NCI-H1694 (cell line): ENCODE measurements at regions not wholly inside any gene's neighbourhood (a gene's known extent, or its start where the extent isn't known, plus 50 kb on each side); places are given as distances from the start of the nearest gene placed in this dataset.
A peak's percentile ranks its signal among the peaks of the same experiment; 100 is the strongest.
"Not testable (repeated sequence)": the region's sequence is repeated elsewhere in the genome, so short reads cannot be mapped to it uniquely, and the experiment has no call there.

Experiments used
- DNase-seq: peaks from one replicate; lab custom pipeline; 2025; lab: John Stamatoyannopoulos, UW

DNA sequence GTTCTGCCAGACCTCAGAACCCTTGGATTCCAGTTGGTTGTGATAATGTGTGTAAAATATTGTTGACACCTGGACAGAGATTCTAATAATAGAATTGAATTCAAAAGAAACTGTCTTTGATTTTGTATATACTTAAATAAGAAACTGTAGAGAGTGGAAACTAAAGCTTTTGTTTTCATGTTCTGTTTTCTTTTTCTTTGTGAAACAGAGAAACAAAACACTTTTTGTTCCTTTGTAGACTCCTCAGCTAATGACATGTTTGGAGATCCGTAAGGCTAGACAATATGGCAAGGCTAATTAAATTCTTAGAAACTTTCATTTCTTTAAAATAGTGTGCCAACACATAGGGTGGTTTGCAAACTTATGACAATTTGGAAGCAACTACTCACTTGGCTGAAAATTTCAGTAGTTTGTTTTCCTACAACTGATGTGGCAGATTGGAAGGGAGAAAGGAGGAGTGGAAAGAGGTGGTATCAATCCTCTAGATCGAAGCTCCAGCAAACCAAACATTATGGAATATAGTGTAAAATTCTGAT is 90.9 kb upstream of the FAT1 start:
- no peak for DNase-seq

DNA sequence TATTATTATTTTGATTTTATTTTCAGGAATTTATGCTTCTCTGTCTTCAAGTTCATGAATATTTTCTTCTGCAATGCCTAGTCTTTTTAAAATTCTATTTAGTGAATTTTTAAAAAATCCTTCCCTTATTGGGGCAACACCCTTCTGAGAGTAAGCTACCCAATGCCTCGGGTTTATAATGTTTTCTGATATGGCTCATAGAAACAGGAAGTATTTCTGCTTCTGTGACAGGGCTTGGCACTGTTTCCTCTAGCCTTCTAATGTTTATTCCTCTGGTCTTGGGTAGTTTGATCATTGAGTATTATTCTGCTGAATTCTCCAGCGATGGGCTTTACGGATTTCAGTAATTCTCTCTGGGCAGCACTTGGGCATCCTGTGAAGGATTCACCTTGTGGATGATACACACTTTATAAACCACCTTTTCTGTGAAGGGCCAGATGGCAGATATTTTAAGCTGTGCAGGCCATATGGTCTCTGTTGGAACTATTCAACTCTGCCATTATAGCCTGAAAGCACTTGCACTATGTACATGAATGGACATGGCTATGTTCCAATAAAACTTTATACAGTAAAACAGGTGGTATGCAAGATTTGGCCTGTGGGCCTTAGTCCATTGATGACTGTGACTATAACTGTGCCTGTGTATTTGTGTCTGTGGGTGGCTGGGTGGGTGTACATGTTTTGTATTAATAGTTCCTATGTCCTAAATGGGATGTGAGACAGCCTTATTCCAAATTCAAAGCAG is 95.9 kb upstream of the FAT1 start:
- DNase-seq: peak; percentile 62

DNA sequence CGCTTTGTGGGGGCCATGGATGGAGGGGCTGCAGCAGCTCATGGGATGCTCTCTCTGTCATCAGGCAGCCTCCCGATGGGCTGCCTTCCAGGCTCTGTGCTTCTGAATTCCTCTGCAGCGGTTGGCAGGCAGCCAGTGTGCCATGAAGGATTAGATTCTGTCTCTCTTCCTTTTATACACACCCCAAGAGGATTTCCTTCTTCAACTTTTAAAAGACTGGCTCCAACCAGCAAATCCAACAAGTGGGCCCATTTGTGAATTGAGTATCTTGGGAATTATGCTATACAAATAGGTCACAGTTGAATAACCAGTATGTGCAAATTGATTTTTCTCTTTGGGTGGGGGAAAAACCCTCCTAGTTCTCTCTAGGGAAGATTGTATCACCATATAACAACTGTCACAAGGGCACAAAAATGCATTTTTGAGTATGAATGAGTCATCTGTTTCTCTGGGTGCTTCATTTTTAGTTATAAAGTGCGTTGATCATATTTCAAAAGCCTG is 96.8 kb upstream of the FAT1 start:
- peak; percentile 59 for DNase-seq

DNA sequence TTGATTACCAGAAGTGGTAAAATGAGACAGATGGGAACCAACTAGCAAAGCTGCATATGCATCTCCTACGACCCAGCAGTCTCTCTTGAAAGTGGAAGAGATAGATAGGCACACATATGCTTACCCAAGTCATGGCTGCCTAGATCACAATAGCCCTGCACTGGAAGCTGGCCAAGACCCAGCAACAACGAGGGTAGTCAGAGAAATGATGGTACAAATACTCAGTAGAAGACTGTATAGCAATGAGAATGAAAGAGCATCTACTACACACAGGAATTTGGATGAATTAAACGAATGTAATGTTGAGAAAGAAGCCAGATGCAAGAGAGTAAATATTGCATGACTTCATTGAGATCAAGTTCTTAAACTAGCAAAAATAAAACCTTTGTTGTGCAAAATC is 100.3 kb upstream of the FAT1 start:
- peak; percentile 27 for DNase-seq

DNA sequence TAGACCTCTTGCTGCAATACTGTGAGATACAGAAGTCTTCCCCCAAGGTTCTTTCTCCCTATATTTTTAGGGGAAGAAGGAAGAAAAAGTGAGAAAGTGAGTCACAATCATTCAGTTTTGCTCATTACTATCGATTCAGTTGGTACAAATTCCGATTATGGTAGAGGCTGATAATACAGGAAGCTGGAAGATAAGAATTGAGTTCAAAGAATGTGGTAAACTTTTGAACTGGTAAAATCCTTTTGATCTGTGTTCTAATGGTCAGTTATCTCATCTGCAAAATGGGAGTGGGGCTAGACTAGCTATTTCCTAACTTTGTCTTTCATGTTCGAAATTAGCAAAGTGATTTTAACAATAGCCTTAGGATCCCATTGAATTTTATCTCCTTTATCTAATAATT is 101.4 kb upstream of the FAT1 start:
- DNase-seq: no peak

DNA sequence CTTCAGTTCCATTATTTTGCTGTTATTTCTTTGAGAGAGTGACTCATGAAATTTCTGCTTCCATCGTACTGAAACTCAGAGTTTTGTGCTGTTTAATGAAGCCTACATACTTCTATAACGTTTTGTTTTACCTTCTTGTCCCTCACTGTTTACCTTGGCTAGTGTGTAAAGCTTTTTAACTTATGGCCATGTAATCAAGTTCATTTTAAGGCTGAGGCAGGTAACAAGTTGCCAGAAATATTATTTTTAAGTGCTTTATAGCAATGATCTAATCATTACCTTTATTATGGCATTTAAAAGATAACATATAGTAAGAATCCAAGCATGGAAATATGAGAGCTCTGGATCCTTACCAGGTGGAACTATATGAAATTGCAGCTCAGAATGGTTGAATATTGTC is 102.3 kb upstream of the FAT1 start:
- no peak for DNase-seq

DNA sequence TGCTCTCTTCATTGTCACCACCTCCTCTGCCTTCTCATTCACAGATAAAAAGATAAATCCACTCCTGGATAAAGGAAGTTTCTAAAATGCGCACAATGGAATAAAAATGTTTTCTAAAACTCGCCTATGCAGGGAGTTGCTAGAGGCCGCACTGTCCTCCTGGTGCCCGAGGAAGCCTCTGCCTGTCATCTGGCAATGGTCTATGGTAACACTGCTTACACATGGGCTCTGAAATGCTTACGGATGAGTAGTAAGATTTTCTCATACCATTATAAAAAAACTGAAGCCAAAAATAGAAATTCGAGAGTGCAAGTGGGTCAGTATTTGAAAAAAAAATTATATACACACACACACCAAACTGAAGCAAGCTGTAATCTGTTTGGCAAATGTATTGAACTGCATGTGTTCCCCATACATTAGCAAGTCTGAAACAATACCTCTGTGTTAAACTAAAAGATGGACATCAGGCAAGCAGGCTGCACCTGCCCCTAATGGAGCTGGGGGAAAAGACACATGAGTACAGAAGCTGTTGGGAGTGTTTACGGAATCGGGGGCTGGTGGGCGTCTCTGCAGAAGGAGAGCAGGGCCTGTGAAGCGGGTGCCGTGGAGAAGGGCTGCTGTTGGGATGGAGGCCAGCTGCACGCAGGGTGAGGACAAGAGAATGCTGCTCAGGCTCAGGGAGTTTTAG is 103.3 kb upstream of the FAT1 start:
- DNase-seq: no peak

DNA sequence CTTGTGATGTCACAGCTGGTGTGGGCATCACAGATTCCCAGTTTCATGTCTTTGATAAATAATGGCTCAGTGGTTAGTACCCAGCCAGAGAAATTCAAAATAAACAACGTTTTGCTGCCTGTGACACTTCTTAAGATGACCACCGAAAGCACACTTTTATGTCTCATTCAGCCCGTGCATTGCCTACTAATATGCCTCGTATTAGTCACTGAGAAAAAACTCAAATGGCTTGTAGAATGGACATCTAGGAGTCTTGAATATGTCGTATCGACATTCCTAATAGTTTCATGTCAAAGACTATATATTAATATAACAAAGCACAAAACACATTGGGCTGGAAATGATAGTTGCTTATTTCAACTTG is 103.9 kb upstream of the FAT1 start:
- no peak for DNase-seq

DNA sequence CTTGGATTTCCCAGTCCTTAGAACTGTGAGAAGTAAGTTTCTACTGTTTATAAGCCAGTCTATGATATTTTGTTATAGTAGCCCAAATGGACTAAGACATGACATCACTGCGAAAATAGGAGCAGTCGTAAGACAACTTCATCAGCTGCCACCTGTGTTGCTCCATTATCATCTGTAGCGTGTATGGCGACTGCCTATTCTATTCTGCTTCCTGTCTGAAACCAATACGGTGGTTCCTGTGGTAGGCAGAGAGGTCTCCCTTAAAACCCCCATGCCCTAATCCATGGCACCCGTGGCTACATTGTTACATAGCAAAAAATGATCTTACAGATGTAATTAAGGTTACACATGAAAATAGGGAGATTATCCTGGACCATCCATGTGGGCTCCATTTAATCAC is 105.4 kb upstream of the FAT1 start:
- no peak for DNase-seq

DNA sequence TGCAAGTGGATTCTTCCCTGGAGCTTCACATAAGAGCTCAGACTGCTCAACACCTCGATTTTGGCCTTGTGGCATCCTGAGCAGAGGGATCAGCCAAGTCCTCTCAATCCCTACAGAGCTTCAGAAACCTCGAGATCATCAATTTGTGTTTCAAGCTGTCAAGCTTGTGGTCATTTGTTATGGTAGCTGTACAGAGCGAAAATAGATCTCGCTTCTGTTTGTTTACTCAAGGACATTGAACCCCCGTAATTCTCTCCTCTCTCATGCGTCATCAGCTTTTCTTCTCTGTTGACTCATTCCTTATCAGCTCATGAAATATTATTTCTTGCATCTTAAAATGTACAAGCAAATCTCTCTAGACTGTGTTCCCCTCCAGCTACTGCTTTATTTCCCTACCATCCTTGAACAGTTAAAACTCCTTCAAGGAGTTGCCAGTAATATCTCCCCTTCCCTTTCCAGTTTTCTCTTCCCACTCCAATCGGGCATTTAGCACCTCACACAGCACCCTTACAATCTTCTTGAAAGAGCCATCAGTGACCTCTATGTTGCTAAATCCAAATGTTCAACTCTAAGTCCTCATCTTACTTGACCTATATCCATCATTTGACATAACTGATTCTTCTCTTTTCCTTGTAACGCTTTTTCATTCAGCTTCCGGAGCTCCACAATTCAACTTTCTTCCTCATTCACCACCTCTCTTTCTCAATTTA is 106.2 kb upstream of the FAT1 start:
- DNase-seq: no peak

DNA sequence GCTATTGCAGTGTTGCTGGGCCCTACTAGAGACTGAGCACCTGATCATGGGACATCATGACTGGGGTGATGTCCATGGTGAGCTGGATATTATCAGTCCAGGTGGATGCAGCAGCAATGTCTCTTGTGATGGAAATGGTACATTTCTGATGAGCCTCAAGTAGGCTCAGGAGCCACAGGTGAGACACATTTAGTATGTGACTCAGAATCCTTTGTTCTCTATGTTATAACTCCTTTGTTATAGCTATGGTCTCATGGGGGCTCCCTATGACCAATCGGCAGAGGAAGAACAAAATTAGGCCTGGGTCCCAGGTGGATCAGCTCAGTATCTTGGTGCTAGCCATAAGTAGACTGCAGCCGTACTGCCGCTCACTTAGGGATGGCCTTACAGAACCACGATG is 107.9 kb upstream of the FAT1 start:
- DNase-seq: no peak

DNA sequence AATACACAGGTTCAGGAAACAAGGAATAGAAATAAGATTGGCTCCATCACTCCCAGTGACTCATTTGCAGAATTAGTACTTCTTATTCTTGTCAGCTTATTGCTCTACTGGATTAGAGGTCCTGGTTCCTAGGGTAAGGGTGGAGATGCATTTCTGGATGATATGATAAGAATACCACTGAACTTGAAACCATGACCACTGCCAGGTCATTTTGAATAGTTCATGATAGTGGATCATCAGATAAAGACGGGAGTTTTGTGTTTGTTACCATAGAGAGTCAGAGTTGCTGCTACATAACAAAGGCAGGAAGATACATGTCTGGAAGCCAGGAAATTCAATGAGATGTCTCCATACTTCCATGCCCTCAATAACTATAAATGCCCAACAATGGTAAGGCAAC is 109.2 kb upstream of the FAT1 start:
- no peak for DNase-seq

DNA sequence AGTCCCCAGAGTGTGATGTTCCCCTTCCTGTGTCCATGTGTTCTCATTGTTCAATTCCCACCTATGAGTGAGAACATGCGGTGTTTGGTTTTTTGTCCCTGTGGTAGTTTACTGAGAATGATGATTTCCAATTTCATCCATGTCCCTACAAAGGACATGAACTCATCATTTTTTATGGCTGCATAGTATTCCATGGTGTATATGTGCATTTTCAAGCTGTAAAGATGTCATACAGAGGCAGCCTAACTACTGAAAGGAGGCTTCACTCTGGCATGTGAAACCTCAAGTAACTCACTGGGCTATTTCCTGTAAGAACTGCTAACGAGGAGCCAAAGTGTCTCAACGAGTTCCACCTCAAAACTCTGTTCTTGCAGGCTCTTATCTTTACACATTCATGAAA is 113.8 kb upstream of the FAT1 start:
- DNase-seq: not testable (repeated sequence)

DNA sequence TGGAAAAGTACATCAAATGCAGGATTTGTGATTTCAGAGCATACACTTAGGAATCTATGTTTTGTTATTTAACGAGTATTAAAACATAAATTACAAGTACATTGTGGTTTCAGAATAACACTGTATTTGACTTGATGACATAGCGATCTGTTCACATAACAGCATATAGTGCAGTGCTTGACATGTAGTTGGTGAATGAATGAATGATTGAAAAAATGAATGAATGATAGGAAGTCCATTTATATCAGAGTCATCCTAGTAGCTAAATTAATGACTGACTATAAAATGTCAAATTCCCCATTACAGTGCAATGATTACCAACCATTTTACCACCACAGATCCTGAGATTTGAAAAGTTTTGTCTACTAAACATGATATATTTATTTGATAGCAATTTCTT is 114.6 kb upstream of the FAT1 start:
- DNase-seq: no peak

DNA sequence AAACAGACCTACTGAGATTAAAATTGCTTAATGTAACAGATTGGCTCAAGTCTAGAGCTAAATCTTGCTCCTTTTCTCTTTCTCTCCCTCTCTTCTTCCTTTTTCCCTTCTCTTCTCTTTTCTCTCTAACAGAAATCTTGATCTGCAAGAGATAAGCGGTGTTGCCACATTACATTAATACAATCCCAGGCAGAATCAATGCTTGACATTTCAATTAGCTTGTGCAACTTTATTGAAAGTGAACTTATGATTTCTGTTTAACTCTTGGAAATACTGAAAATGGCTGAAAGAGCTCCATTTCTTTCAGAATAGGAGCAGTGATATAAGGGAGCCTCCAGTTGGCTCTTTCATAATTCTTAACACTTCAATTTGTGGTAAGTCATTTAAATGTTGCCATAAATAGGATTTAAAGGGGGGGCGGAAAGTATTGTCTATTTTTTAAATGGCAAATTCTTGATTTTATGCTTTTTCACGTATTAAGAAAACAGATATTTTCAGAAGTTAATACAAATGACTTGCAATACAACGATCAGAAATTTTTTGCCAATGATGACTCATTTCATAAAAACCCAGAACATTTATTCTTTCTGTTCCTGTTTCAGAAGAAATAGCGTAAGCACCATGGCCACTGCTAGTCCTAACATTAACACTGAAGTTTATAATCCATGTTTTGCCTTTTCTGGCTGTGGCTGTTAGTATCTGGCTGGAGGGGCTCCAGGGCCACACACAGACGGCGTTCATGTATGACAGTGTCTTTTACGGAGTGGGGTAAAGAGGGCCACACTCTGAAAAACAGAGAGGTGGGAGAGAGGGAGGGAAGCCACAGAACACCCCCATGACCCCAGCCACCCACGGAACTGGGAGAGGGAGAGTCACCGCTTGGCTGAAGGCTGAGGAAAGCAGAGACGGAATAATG is 115.7 kb upstream of the FAT1 start:
- DNase-seq: no peak

DNA sequence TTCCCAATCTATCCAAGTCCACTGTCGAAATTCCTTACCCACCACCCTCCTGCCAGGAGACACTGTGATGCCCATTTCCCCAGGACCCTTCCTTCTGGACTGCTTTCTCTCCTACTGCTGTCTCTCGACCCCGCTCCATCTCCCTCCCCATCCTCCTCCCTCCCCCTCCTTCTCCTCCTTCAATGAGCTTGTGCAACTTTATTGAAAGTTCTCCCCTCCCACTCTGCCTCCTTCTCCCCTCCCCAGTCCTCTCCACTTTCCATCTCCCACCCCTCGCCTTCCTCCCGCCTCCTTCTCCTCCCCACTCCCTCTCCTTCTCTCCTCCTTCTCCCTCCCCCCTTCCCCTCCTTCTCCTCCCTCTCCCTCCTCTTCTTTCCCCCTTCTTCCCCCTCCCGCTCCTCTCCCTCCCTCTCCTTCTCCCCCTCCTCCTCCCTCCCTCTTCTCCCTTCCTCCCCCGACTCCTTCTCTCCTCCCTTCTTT is 116.6 kb upstream of the FAT1 start:
- DNase-seq: no peak

DNA sequence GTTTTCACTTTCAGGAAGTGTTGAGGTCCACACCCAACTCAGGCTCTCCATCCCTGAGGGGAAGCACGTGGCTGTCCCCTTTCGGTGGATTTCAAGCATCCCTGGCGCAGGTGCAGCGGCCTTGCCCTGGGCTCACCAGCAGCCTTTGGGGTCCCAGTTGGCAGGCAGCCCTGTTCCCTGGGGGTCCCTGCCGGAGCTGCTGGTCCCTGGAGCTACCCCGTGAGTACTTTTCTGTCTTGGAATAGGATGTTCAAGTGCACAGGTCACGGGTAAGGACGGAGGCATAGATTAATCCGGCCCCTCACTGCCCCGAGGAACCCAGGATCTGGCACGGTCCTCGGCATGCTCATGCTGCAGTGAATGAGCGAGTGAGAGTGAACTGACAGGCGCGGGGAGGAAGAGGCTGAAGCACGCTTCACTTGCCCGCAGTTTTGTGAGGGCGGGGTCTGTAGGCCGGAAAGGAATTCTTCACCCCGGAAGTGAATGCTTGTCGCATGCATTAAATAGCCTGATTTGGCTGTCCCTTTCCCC is 117.2 kb upstream of the FAT1 start:
- DNase-seq: no peak

DNA sequence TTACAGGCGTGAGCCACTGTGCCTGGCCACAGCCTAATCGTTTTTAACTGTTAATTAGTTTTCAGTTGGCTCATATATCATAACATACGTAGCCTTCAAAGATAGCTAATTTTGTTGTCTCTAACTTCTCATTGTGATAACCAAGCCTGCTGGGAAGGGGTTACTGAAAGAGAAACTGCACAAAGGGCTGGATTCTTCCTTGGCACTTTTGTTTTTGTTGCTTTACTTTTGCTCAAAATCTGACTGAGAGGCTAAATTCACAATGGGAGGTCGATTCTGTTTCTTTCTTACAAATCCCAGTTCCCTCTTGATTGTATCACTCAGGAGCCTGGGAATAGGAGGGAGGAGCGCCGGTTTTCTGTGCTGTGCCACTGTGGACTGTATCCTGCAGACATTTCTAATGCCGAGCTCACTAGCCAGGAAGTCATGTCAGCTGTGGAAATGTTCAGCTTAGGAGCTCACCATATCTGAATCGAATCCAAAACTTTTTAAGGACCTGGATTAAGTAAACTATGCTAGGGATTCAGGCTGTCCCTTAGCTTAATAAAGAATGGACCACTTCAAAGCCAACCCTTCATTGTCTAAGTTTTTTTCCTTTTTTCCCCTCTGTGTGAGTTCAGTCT is 120.5 kb upstream of the FAT1 start:
- no peak for DNase-seq

DNA sequence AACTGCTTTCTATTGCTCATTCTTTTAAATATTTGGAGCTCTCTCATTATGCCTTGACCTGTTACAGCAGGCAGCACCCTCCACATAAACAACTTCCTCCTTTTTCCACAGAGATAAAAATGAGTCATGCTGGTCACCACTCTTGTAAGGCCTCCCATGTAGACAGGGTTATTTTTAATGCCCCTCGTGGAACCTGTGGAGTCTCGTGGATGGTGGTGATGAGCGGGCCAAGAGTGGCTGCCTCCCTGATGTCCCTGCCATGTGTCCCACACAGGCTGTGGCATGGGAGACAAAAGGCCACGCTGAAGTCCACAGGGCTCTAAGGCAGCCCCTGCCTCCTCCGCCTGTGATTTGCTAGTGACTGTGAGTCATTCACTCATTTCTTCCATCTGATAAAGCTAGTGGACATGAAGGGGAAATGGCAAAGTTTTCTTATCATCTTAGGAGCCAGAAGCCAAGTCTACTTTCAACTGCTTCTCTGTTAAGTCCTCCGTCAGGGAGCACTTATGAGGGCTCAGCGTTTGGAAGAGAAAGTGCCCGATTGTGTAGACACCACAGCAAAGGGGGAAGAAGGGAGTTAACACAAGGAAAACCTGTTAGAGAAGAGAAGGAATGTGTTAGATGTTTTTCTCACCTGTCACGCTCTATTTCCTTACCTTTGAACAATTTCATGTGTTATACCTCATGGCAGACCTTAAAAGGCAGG is 121.6 kb upstream of the FAT1 start:
- DNase-seq: no peak

DNA sequence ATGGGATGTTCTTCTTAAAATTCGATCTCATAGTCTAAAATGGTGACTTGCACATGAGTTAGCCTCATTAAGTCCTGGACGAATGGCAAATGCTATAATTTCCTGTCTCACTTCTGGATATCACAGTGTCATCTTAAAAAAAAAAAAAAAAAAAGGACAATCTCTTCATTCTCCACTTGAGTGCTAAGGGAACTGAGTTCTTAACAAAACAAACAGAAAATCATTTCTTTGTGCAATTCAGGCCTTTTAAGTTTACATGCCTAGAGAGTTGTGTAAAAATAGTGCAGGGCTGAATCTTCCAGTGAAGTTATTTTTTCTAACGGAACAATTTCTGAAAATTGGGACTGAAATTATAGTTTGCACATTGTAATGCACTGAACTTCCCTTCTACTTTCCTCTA is 122.8 kb upstream of the FAT1 start:
- DNase-seq: no peak
